ENCODE measurements at regions not wholly inside any gene's neighbourhood (a gene's known extent, or its start where the extent isn't known, plus 50 kb on each side); places are given as distances from the start of the nearest gene placed in this dataset.

DNA sequence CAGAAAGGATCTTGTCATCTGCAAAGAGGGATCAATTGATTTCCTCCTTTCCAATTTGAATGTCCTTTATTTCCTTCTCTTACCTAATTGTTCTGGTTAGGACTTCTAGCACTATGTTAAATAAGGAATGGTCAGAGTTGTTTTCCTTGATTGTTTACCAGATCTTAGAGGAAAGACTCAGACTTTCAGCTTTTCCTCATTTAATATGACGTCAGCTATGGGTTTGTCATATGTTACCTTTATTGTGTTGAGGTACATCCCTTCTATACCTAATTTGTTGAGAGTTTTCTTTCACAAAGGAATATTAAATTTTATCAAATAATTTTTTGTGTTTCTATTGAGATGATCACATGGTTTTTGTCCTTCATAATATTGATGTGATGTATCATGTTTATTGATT lies 656.5 kb upstream of the GRAMD2B start:
- TF ChIP-seq, protein P1, sequence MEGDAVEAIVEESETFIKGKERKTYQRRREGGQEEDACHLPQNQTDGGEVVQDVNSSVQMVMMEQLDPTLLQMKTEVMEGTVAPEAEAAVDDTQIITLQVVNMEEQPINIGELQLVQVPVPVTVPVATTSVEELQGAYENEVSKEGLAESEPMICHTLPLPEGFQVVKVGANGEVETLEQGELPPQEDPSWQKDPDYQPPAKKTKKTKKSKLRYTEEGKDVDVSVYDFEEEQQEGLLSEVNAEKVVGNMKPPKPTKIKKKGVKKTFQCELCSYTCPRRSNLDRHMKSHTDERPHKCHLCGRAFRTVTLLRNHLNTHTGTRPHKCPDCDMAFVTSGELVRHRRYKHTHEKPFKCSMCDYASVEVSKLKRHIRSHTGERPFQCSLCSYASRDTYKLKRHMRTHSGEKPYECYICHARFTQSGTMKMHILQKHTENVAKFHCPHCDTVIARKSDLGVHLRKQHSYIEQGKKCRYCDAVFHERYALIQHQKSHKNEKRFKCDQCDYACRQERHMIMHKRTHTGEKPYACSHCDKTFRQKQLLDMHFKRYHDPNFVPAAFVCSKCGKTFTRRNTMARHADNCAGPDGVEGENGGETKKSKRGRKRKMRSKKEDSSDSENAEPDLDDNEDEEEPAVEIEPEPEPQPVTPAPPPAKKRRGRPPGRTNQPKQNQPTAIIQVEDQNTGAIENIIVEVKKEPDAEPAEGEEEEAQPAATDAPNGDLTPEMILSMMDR (IDR thresholded peaks at IDR 0.05; ENCODE audit: unreplicated experiment) = no peak
- Mint-ChIP-seq H3K9me3 (ENCODE audit: low read depth) (peaks cover 14% of the 10 kb centered on the region), H3K4me3 (ENCODE audit: low read depth) (no peak overlapping the region), H3K4me1 (ENCODE audit: low read depth) (no peaks in the 10 kb centered on the region), H3K36me3 (ENCODE audit: insufficient read depth) (no peaks in the 10 kb centered on the region), H3K27ac (no peak overlapping the region), H3K27me3 (no peaks in the 10 kb centered on the region)
- DNase-seq (ENCODE audit: low spot score, unreplicated experiment) = no peak

DNA sequence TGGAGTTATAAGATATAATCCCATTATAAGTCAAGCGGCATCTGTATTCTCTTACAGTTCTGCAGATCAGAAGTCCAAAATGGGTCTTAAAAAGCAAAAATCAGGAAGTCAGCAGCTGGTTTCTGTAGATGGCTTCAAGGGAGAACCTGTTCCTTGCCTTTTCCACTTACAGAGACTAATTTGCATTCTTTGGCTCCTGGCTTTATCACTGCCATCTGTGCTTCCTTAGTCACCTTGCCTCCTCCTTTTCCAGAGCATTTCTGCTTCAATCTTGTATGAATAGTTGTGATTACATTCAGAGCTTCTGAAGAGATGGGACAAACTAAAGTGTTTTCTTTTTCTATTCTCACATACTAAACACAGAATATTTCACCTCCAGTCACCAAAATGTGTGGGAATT lies 647.3 kb upstream of the GRAMD2B start:
- DNase-seq (ENCODE audit: low spot score, unreplicated experiment) = no peak
- H3K9me3 Mint-ChIP-seq (ENCODE audit: low read depth) = no peaks in the 10 kb centered on the region
- no peaks in the 10 kb centered on the region for H3K36me3 Mint-ChIP-seq (ENCODE audit: insufficient read depth)
- peaks cover 2% of the 10 kb centered on the region for H3K4me1 Mint-ChIP-seq (ENCODE audit: low read depth)
- TF ChIP-seq, protein P1 (IDR thresholded peaks at IDR 0.05; ENCODE audit: unreplicated experiment) = no peak
- H3K27me3 Mint-ChIP-seq = no peaks in the 10 kb centered on the region
- no peak overlapping the region for H3K4me3 Mint-ChIP-seq (ENCODE audit: low read depth)
- no peak overlapping the region for H3K27ac Mint-ChIP-seq

DNA sequence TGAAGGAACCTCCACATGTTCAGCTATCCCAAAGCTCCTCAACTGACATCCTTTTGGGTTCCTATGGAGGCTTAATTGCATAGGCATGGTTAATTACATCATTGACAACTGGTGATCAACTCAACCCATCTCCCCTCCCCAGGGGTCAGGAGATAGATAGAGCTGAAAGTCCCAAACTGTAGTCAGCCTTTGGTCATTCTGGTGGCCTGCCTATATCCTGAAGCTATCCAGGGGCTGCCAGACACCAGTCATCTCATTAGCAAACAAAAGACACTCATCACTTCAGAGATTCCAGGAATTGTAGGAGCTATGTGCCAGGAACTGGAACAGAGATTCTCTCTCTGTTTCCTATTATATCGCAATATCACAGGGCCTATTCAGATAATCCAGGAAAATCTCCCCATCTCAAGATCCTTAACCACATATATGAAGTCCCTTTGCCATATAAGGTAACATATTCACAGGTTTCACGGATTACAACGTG lies 646.5 kb upstream of the GRAMD2B start:
- Mint-ChIP-seq H3K27ac (no peak overlapping the region), H3K9me3 (ENCODE audit: low read depth) (no peaks in the 10 kb centered on the region), H3K4me1 (ENCODE audit: low read depth) (peaks cover 2% of the 10 kb centered on the region), H3K36me3 (ENCODE audit: insufficient read depth) (no peaks in the 10 kb centered on the region), H3K27me3 (no peaks in the 10 kb centered on the region), H3K4me3 (ENCODE audit: low read depth) (no peak overlapping the region)
- TF ChIP-seq, protein P1 (IDR thresholded peaks at IDR 0.05; ENCODE audit: unreplicated experiment) = no peak
- no peak for DNase-seq (ENCODE audit: low spot score, unreplicated experiment)

DNA sequence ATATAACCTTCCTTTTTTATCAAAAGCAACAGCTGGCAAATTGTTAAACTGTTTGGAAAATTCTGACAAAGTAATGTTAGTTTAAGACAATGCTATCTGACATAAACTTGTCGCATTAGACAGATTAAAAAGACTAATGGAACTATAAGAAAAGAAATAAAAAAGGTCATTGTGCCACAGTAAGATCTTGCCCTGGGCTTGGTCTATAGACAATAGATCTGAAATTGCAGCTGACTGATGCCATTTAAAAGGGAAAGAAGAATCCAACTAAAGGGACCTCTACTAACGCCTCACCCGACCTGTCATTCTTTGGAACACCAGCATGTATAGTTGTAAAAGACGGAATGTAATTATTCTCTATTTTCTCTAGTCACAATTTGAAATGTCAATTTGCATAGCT lies 644.4 kb upstream of the GRAMD2B start:
- Mint-ChIP-seq H3K4me1 (ENCODE audit: low read depth) (peaks cover 2% of the 10 kb centered on the region), H3K36me3 (ENCODE audit: insufficient read depth) (no peaks in the 10 kb centered on the region), H3K27me3 (no peaks in the 10 kb centered on the region), H3K9me3 (ENCODE audit: low read depth) (peaks cover 3% of the 10 kb centered on the region), H3K4me3 (ENCODE audit: low read depth) (no peak overlapping the region), H3K27ac (no peak overlapping the region)
- DNase-seq (ENCODE audit: low spot score, unreplicated experiment) = no peak
- TF ChIP-seq, protein P1 (IDR thresholded peaks at IDR 0.05; ENCODE audit: unreplicated experiment) = no peak

DNA sequence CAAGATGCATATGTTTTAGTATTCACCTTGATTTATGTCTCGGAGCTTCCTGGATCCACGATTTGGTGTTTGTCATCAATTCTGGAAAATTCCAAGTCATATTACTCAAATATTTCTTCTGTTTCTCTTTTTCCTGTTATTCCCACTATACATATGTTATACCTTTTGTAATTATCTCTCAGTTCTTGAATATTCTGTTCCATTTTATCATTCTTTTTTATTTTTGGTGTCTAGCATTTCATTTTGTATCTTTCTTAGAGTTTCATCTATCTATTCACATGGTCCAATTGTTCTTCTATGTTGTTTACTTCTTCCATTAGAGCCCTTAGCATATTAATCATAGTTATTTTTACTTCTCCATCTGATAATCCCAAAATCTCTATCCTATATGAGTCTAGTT lies 637.8 kb upstream of the GRAMD2B start:
- H3K4me3 Mint-ChIP-seq (ENCODE audit: low read depth) = no peak overlapping the region
- DNase-seq (ENCODE audit: low spot score, unreplicated experiment) = no peak
- H3K9me3 Mint-ChIP-seq (ENCODE audit: low read depth) = peaks cover 3% of the 10 kb centered on the region
- H3K36me3 Mint-ChIP-seq (ENCODE audit: insufficient read depth) = no peaks in the 10 kb centered on the region
- TF ChIP-seq, protein P1 (IDR thresholded peaks at IDR 0.05; ENCODE audit: unreplicated experiment) = no peak
- H3K27me3 Mint-ChIP-seq = no peaks in the 10 kb centered on the region
- H3K4me1 Mint-ChIP-seq (ENCODE audit: low read depth) = no peaks in the 10 kb centered on the region
- H3K27ac Mint-ChIP-seq = no peak overlapping the region
